ENCODE measurements at regions not wholly inside any gene's neighbourhood (a gene's known extent, or its start where the extent isn't known, plus 50 kb on each side); places are given as distances from the start of the nearest gene placed in this dataset.

DNA sequence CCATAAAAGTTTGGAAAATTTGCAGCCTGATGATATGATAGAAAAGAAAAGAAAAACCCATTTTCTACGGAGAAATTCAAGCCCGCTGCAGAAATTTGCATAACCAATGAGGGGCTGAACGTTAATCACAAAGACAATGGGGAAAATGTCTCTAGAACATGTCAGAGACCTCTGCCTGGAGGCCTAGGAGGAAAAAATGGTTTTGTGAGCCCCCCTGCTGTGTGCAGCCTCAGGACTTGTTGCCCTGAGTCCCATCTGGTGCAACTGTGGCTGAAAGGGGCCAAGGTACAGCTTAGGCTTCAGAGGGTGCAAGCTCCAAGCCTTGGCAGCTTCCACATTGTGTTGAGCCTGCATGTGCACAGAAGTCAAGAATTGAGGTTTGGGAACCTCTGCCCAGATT lies 1267.4 kb upstream of the GOT2 start (continued):
- TF ChIP-seq ZNF462 (CRISPR knock-in tag; IDR thresholded peaks at IDR 0.05) (no peak), JUNB (IDR thresholded peaks at IDR 0.05; ENCODE audit: unreplicated experiment) (no peak)

DNA sequence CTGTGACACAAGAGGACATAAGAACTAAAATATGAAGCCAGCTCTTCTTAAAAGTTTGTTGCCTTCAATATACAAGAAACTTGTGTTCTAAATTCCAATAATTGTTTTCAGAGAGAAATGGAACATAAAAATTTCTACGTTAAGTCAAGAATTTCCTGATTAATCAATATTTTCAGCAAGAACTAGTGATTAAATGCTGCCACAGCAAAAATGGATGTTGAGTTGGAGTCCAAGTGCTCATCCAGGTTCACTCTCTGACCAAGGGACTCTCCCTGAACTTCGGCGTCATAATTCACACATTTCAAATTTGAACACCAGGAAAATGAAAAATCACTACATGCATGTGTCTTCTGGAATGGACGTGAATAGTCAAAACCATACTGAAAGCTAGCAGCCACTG lies 1263.6 kb upstream of the GOT2 start:
- H3K27me3 ChIP-seq (ENCODE audit: insufficient read depth), result no peaks in the 10 kb centered on the region
- H3F3A ChIP-seq (replicated peaks; ENCODE audit: low read depth), result no peaks in the 10 kb centered on the region
- no peak overlapping the region for H2AFZ ChIP-seq
- DNase-seq (ENCODE audit: low spot score) (no peak), ATAC-seq (no peak)
- H3K4me2 ChIP-seq, result no peak overlapping the region
- Mint-ChIP-seq H3K4me3 (no peak overlapping the region), H3K4me1 (no peaks in the 10 kb centered on the region), H3K36me3 (ENCODE audit: low read depth) (peaks cover 30% of the 10 kb centered on the region), H3K27me3 (ENCODE audit: insufficient read depth, low read depth, poor library complexity) (no peaks in the 10 kb centered on the region), H3K9me3 (peaks cover 45% of the 10 kb centered on the region), H3K27ac (no peak overlapping the region)
- peaks cover 5% of the 10 kb centered on the region; the same call in 1 of the 2 replicates for H3K36me3 ChIP-seq (ENCODE audit: insufficient read depth)
- no peaks in the 10 kb centered on the region for H3K79me2 ChIP-seq (replicated peaks; ENCODE audit: insufficient read depth)
- H3K4me1 ChIP-seq (ENCODE audit: insufficient read depth), result no peaks in the 10 kb centered on the region
- no peaks in the 10 kb centered on the region for H4K20me1 ChIP-seq (replicated peaks; ENCODE audit: insufficient read depth)
- no peak for TF ChIP-seq REST (IDR thresholded peaks at IDR 0.05; ENCODE audit: unreplicated experiment)
- no peak overlapping the region for H3K4me3 ChIP-seq
- 0 out of 2 replicates have a peak, but pooled peaks cover 2% of the 10 kb centered on the region for H3K9me2 ChIP-seq (ENCODE audit: insufficient read depth)
- H3K27ac ChIP-seq (ENCODE audit: low read depth), result no peak overlapping the region
